ENCODE measurements at regions not wholly inside any gene's neighbourhood (a gene's known extent, or its start where the extent isn't known, plus 50 kb on each side); places are given as distances from the start of the nearest gene placed in this dataset.

- no peak overlapping the region for H2AFZ ChIP-seq (ENCODE audit: control insufficient read depth, low read length)
- H3K79me2 ChIP-seq (ENCODE audit: control insufficient read depth, insufficient read depth, low read length): no peaks in the 10 kb centered on the region
- no peaks in the 10 kb centered on the region for H3K36me3 ChIP-seq (ENCODE audit: control insufficient read depth in 2 of 2, extremely low read depth in 1 of 2, insufficient read depth in 2 of 2, low read length in 2 of 2)
- H3K9me3 ChIP-seq (ENCODE audit: control insufficient read depth, low read depth, low read length): no peaks in the 10 kb centered on the region
- DNase-seq (ENCODE audit: low read depth, low spot score) (no peak), FAIRE-seq (no peak)
- H3K4me2 ChIP-seq (ENCODE audit: control insufficient read depth, extremely low read depth, insufficient read depth, low read depth, low read length): no peak overlapping the region
- no peaks in the 10 kb centered on the region for H4K20me1 ChIP-seq (ENCODE audit: control insufficient read depth, extremely low read depth, insufficient read depth, low read length)
- H3K27ac ChIP-seq (ENCODE audit: control insufficient read depth, insufficient read depth, low read length): no peak overlapping the region
- no peaks in the 10 kb centered on the region for H3K9me1 ChIP-seq (ENCODE audit: control insufficient read depth, extremely low read depth, insufficient read depth, low read length)
- H3K27me3 ChIP-seq (ENCODE audit: control insufficient read depth, extremely low read depth, insufficient read depth, low read length): no peaks in the 10 kb centered on the region
- TF ChIP-seq CTCF (optimal IDR thresholded peaks at IDR 0.05 in 1 of 3, IDR thresholded peaks at IDR 0.05 in 1 of 3, conservative IDR thresholded peaks at IDR 0.05 in 1 of 3; ENCODE audit: extremely low read depth in 1 of 3, insufficient read depth in 2 of 3, low read length in 3 of 3) (no peak), EZH2 (IDR thresholded peaks at IDR 0.05; ENCODE audit: low read length) (no peak)
- dilution Hi-C loops (cut with MboI; ENCODE audit: extremely low pct_ligation_motif_present, low sequenced_read_pairs): no loop called here
- H3K4me1 ChIP-seq (ENCODE audit: control insufficient read depth, extremely low read depth, insufficient read depth, low read length): no peaks in the 10 kb centered on the region
- H3K9ac ChIP-seq (ENCODE audit: control insufficient read depth, extremely low read depth, insufficient read depth, low read length): no peak overlapping the region
- no peak overlapping the region for H3K4me3 ChIP-seq (ENCODE audit: control insufficient read depth in 2 of 3, extremely low read depth in 1 of 3, insufficient read depth in 2 of 3, low read depth in 1 of 3, low read length in 3 of 3)
These were observed 712.5 kb downstream of the MCTP2 start for GRCh38 chr15:94943888-94944287.

DNA sequence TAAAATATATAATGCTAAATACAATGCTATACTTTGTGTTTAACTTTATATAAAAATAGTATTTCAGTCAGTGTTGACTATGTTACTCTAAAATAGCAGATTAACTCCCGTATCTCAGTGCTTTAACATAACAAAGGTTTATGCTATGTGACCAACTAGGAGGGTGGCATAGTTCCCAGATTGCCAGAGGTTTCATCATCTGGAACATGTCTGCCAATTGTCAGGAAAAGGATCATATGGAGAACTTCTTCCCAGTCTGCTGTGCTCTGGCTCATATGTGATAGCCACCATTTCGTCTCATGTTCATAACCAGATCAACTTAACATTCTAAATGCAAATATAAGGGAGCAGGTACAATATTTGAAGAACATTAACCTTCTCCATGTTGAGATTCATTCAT lies 720.2 kb downstream of the MCTP2 start:
- Histone ChIP-seq H3K27ac (ENCODE audit: control insufficient read depth, insufficient read depth, low read length) (no peak overlapping the region), H4K20me1 (ENCODE audit: control insufficient read depth, extremely low read depth, insufficient read depth, low read length) (no peaks in the 10 kb centered on the region), H3K4me2 (ENCODE audit: control insufficient read depth, extremely low read depth, insufficient read depth, low read depth, low read length) (no peak overlapping the region), H3K9ac (ENCODE audit: control insufficient read depth, extremely low read depth, insufficient read depth, low read length) (no peak overlapping the region), H3K27me3 (ENCODE audit: control insufficient read depth, extremely low read depth, insufficient read depth, low read length) (no peaks in the 10 kb centered on the region), H3K4me3 (ENCODE audit: control insufficient read depth in 2 of 3, extremely low read depth in 1 of 3, insufficient read depth in 2 of 3, low read depth in 1 of 3, low read length in 3 of 3) (no peak overlapping the region), H3K79me2 (ENCODE audit: control insufficient read depth, insufficient read depth, low read length) (no peaks in the 10 kb centered on the region), H3K9me1 (ENCODE audit: control insufficient read depth, extremely low read depth, insufficient read depth, low read length) (no peaks in the 10 kb centered on the region), H3K36me3 (ENCODE audit: control insufficient read depth in 2 of 2, extremely low read depth in 1 of 2, insufficient read depth in 2 of 2, low read length in 2 of 2) (no peaks in the 10 kb centered on the region), H2AFZ (ENCODE audit: control insufficient read depth, low read length) (no peak overlapping the region), H3K4me1 (ENCODE audit: control insufficient read depth, extremely low read depth, insufficient read depth, low read length) (no peaks in the 10 kb centered on the region), H3K9me3 (ENCODE audit: control insufficient read depth, low read depth, low read length) (no peaks in the 10 kb centered on the region)
- dilution Hi-C loops (cut with MboI; ENCODE audit: extremely low pct_ligation_motif_present, low sequenced_read_pairs): no loop called here
- FAIRE-seq: no peak
- no peak for TF ChIP-seq CTCF (optimal IDR thresholded peaks at IDR 0.05 in 1 of 3, IDR thresholded peaks at IDR 0.05 in 1 of 3, conservative IDR thresholded peaks at IDR 0.05 in 1 of 3; ENCODE audit: extremely low read depth in 1 of 3, insufficient read depth in 2 of 3, low read length in 3 of 3)
- TF ChIP-seq EZH2 (IDR thresholded peaks at IDR 0.05; ENCODE audit: low read length): no peak
- DNase-seq (ENCODE audit: low read depth, low spot score): no peak

All from keratinocyte (primary cell).